Renal cortex interstitium (tissue), 11 donors: ENCODE measurements at regions not wholly inside any gene's neighbourhood (a gene's known extent, or its start where the extent isn't known, plus 50 kb on each side); places are given as distances from the start of the nearest gene placed in this dataset.

Source experiments
- DNase-seq, 11 donors: peaks; one replicate each; pipeline ENCODE4 v3.0.0-alpha.2; 2013; ENCODE audit warnings: low read depth in 9 of 11, low spot score in 4 of 11; ENCODE audit errors: extremely low read depth in 1 of 11

DNA sequence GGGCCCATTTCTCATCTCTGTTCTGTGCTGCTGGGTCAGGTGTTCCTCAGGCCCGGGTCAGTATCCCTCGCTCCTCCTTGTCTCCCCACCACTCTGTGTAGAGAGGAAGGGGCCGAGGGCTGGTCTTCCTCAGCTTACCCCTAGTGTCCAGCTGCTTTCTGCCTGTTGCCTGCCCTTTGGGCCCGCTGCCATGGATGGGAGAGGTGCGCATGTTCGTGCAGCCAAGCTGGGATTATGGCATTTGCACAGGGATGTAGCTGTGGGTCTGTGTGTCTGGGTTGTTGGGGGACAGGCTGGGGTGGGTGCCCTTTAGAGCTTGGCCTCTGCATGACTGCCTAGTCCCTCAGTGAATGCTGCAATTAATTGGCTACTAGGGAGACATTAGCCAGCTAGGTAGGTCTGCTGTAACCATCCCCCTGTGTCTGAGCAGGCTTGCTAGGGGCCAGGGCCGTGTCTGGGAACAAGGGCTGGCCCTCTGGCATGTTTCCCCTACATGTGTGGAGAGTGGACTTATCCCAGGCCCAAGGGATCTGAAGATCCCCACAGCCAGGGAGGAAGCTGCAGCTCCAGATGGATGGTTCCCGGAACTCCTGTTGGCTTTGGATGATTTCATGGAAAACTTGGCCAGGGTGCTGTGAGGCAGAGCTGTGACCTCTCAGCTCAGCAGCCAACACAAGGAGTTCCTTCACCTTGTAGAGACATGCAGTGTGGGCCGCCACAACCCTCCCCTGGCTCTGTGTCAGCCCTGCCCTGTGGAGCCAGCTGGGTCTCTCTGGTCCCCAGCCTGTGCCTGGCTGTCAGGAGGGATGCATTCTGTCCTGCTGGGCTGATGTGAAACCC lies 161.9 kb downstream of the MACROH2A1 start:
- DNase-seq = no peak

DNA sequence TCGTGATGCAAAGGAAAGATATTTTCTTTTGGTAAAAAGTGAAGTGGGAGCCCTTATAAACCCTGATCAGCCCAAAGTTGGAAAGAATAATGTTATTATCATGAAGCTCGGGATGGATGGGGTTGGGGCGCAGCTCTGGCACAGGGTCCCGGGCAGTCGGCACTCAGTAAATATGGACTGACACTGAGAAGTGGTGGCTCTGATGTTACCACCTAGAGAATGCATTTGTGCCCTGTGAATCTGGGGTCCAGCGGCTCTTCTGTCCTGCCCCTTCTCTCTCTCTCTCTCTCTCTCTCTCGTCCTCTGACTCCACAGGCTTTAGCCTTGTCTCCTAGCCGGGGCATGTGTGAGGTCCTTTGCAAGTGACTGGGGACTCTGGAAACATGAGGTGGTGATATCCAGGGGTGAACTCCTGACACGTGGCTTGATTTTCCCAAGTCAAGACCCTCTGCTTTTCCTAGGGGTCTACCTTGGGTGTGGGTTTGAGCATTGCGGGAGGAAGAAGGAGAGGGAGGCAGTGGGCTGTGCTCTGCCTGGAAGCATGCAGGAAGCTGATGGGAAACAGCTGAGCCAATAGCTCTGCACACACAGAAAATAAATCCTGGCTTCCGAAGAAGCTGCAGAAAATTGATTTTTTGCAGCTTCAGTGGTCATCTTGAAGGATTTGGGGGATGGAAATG lies 162.7 kb downstream of the MACROH2A1 start:
- no peak for DNase-seq

DNA sequence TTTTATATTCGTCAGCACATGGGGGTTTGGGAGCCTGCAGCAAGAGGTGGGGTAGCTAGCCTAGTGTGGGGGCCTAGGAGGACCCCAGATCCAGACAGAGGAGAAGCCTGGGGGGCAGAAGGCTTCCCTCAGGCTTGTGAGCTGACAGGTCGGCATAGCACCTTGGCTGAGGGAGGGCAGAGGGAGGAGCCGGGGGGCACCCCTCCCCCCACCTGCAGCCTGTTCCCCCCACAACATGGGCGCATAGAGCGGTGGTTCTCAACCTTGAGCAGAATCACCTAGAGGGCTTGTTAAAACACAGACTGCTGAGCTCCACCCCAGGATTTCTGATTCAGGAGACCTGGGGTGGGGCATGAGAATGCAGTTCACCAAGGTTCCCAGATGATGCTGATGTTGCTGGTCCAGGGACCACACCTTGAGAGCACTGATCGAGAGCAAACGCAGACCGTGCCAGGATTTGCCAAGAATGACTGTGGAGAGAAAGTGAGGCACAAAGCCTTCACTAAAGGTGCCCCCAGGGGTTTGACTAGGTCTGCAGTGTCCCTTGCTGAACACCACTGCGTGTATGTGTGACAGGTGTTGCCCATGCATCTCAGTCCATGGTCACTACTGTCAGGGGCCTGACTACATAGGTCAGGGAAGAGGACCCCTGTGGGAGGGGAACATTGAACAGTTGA lies 163.3 kb downstream of the MACROH2A1 start:
- no peak for DNase-seq

DNA sequence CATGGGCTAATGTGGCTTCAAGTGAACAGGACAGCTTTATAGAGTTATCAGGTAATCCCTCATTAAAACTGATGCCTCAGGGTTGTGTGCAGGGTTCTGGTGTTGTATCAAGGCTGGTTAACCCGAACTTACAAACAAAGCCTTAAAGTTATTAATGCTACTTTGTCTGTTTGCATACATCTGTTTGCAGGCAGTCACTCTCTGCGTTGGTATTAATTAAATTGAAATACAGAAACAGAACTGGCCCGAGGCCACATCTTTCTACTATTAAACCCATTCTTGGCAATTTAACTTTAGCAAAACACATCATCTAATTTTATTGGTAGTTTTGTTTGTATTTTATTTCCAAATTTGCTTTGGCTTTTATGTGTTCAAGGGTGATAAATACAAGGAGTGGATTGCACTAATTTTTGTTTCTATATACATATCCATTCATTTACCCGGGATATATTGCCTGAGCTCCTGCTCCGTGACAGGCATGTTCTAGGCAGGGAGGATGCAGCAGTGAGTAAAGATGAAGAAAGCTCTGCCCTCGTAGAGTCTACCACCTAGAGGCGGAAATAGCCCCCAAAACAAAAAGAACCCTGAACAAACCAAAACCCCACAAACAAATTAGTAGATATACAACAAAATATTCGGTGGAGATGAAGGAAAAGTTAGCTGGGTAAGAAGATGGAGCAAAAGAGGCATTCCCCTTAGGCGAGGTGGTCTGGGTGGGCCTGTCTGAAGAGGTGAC lies 164.2 kb downstream of the MACROH2A1 start:
- DNase-seq = no peak

DNA sequence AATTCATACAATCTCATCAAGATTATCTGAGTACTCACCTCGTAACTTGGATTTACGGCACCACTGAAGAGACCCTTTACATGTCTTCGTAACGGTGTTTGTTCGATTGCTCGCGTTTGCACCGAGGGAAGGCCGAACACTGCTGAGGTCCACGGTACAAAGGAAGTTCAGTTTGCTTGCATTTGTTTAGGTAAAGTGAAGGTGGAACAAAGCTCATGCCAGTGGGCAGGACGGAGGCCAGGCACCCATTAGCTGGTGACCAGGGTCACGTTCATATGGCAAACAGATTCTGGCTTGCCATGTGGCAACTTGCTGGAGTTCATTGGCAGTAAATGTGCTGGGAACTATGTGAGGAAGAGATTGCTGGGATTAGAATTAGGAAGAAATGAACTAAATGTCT lies 164.8 kb downstream of the MACROH2A1 start:
- DNase-seq = no peak

DNA sequence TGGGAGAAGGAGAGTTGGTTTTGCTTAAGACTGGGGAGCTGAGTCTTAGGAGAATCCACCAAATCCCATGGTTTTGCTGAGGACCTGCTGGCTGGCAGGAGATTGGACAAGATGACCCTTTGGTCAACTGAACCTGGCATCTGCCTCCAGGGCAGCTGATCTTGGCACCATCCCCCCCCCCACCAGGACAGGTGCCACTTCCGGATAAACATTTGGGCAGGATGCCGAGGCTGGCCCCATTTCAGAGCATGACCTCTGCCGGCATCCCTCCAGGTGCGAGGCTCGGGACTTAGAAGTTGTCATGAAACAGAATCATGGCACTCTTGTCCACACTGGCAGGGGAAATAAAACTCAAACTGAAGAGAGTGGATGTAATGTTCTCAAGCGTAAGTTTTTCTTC lies 165.6 kb downstream of the MACROH2A1 start:
- no peak for DNase-seq

DNA sequence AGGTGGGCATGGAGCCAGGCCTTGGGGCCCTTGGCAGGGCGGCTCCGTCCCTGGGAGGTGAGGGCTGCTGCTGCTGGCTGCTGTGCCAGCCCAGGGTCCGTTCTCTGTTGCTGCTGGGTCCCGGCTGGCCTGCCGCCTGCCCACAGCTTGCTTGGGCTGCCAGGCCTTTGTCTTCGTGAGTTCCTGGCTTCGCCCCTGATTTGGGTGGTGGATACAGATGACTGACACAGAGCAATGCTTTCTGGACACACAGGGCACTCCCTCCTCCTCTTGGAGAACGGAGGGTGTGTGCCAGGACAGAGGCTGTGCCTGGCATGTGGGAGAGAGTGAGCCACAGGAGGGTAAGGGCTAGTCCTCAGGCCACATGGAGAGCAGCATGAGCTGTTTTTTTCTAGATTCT lies 166.1 kb downstream of the MACROH2A1 start:
- no peak for DNase-seq

DNA sequence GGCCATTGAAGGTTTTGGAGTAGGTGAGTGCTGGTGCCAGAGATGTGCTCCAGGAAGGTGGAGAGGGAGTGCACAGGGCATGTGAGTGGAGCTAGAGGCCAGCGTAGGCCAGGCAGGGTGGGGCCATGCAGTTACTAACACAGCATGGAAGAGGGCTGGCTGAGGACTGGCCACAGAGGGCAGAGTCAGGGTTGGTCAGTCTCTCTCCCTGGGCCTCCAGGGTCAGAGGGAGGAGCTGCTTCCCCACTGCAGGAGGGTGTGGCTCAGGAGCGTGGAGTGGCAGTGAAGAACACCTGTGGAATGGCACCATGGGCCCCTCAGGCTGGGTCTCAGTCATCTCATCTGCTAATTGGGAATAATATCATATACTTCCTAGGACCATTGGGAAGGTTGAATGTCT lies 167.7 kb downstream of the MACROH2A1 start:
- DNase-seq = no peak

DNA sequence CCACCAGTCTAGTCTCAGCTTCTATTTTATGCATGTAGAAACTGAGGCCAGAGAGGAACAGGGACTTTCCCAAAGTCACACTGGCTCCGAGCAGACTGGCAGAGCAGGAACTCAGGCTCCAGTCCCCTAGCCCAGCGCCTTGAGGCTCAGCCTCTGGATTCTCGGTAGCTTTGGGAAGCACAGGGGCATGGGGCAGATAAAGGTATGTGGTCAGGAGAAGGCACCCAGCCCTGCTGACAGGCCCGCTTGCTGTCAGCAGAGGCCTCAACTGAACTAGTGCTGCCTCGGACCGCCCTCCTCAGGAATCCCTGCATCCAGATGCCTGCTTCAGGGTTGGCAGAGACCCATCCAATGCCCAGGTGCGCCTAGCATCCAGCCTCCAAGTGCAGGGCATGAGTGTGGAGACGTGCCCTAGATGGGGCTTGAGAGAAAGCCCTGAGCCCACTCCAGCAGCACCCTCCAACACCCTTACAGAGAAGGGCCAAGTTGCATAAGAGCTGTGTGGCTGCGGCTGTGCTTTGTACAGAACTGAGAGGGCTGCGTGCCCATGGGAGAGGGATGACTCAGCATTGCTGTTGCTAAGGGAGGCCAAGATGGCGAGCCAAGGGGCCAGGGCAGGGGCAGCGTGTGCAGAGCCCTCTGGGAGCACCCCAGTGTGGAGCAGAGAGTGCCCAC lies 168.6 kb downstream of the MACROH2A1 start:
- DNase-seq = no peak

DNA sequence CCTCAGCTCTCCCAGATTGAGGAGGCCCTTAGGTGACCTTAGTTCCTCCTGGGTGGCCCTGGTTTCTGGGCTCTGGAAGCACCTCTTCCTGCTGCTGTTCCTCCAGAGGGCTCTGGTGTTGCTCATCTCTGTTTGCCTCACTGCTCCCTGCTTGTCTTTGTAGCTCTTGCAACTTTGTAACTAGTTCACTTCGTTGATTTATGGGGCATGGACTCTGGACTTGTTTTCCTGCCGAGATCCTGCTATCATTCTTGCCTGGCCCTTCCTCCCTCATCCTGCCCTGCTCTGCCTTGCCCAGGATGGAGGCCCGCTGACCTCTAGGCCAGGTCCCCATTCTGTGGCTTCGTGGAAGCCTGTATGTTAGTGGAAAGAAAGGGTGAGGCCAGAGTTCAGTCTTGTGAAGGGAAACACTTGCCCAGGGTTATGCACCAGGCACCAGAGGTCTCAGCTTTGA lies 169.3 kb downstream of the MACROH2A1 start:
- DNase-seq = no peak

DNA sequence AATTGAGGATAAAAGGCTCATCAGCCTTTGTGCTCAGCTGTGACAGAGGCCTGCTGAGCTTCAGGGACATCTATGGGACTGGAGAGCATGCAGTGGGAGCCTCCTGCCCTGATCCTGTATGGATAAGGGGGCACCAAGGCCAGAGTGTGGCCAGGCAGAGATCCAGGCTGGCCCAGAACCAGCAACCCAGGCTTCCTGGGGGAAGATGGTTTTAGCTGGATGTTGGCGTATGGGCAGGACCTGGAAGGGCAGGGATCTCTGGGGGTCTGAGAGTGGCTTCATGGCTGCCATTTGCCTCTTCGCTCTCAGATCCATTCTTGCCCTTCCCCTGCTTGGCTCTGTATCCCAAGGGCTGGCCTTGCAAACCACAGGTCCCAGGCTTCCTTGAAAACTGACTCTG lies 169.9 kb downstream of the MACROH2A1 start:
- no peak for DNase-seq

DNA sequence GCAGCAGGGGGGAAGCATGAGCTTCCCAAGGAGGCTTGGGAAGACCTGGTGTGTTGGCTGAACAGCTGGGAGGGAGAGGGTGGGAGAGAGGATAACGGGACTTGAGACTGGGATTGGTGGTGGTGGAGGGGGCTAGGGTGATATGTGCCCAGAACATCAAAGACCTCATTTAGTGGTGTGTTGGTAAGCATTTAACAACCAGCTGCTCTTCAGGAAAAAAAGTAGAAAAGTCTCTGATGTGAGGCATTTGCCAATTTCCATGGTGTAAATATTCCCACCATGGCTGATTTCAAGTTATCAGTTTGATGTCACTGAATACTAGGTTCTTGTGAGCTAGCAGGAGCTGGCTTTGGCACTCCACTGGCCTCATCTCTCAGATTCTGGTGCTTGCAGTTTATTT lies 170.8 kb downstream of the MACROH2A1 start:
- no peak for DNase-seq

DNA sequence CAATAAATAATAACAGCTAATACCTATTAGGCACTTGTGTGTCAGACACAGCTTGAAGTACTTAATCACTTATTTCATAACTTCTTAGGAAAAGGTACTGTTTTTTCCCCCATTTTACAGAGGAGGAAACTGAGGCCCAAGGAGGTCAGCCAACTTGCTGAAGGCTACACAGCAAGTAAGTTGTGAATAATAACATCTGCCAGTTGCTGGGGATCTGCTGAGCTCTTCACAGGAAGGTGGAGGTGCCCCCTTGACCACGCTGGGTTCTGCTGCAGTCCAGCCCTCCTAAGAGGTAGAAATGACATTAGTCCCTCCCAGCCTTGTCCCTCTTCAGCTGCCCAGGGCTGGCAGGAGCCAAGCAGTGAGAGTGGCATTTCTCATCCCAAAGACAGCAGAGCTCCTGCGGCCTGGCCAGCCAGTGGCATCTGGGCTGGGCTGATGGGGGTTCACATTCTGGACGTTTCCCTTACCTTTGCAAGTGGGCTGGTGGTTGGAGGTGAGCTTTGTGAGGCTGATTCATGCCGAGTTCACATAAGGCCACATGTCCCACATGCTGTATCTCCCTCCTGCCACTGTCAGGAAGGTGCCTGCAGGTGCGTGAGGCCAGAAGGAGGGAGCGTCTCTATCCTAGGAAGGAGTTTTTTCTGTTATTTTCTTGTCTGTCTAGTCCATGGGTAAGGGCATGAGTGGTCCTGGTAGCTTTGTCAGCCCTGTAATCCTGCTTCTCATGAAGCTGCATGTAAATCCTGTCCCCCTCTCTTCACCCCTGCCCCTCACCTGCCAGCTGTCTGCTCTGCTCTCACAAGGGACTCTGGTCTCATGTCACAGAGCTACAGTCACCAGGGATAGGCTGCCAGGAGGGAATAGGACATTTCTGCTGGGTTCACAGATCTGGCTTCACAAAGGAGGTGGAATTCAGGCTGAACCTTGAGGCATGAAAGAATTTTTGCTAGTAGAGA lies 171.7 kb downstream of the MACROH2A1 start:
- no peak for DNase-seq

DNA sequence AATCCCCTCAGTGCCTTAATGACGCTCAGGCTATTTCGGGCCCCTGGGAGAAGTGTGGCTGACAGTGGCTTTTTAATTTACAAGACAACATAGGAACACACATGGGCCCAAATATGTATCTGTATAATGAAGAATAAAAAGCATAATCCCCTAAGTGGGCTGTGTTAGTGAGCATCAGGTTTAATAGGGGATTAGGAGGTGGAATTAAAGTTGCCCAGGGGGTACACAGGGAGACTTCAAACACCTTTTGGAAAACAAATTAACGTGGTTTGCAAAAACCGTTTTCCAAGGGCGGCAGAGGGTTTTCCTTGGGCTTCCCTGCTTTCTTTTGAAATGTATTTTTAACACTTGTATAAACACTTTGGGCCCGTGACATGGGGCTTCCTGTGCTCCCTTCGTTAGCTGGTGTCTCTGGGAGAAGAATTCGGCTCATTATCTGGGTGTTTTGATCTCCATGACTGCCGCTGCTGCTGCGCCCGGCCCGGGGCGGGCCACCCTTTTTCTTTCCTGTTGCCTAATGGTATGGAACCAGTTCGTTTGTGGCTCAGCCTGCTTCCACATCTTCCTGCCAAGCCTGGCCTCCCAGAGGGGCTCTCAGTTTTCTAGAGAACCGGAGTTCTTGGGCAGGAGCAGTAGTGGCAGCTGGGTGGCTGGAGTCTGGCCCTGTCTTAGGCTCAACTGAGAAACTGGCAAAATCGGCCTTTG lies 173.0 kb downstream of the MACROH2A1 start:
- no peak for DNase-seq

DNA sequence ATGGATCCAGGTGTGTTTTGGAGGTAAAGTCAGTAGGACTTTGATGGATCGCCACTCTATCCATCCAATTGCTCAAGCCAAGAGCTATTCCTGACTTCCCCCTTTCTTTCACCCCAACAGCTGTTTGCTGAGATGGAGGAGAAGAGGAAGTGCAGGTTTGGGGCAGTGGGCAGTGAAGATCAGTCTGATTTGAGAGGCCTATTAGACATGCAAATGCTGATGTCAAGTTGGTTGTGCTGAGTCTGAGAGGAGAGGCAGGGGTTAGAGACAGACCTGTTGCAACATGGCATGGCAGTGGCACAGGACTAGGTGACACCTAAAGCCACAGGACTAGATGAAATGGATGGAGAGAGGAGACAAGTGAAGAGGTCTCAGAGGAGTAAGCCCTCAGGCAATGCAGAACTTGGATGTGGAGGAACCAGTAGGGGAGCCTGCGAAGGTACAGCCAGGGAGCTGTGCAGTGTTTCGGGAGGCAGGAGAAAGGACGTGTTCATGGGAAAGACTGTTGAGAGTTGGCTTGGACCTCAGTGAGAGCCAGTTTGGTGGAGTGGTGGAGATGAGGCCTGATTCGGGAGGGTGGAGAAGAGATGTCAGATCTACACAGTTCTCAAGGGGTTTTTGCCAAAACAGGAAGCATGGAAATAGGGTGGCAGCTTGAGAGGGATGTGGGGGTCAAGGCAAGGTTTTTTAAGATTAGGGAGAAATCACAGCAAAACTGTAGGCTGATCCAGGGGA lies 175.0 kb downstream of the MACROH2A1 start:
- DNase-seq = no peak

DNA sequence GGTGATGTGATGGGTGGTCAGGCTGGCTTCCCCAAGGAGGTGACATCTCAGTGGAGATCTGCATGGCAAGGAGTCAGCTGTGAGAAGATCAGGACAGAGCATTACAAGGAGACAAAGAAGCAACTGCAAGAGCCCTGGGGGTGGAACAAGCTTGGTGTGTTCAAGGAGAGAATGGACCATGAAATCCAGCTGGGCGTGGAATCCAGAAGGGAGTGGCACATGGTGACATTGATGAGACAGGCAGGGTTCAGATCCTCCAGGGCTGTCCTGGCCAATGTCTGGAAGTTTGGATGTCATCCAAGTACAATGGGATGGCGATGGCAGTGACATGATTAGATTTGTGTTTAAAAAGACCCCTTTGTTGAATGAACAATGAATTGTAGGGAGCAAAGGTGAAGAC lies 175.6 kb downstream of the MACROH2A1 start:
- DNase-seq = no peak

DNA sequence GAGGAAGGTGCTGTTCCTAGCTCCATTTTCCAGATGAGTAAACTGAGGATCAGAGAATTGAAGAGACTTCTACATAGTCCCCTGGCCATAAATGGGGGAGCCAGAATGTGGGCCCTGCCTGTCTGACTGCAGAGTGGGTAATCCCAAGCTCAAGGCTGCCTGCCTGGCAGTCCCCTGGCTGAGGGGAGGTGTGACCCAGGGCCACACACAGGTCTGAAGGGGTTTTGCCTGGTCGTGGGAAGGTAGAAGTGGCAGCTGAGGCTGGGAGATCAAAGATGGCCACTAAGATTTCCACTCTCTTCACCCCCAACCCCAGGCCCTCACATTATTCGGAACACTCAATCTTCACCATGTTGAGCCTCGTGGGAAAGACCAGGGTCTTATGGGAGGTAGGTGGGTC lies 176.3 kb downstream of the MACROH2A1 start:
- no peak for DNase-seq
